ENCODE measurements at regions not wholly inside any gene's neighbourhood (a gene's known extent, or its start where the extent isn't known, plus 50 kb on each side); places are given as distances from the start of the nearest gene placed in this dataset.

DNA sequence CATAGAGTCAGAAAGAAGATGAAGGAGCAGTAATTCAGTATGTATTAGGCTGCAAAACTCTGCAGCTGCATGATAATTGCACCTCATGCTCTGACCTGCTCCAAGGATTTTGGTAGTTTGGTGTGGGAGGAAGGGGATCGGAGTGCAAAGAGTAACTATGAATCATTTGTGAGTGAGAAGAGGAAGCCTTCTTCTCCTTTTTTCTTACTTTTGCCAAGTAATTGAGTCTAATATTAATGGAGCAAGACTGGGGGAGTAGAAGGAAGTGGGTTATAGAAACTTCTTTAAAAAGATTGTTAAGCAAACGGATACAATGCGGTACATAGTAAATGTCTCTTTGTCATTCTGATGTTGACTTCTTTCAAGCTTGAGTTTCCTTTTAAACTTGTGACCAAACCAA lies 276.5 kb downstream of the EDEM1 start:
- CTCF ChIA-PET: no interaction called here

DNA sequence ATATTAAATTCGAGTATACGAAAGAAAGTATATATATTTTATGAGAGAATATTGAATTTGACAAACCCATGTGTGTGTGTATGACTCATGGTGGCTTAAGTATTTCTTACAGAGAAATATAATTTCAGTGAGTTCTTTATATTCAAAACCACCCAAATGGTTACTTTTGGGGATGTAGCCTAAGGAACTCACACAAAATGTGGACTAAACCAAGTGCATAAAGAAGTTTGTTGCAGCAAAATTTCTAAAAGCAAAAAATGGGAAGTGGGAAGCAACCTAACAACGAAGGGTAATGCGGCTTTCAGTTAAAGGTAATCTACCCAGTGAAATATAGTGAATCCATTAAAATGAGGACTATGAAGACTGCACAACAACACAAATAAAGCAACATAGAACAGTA lies 277.1 kb downstream of the EDEM1 start:
- H3K79me2 ChIP-seq (ENCODE audit: control insufficient read depth, insufficient read depth, low read length): no peaks in the 10 kb centered on the region
- POLR2A ChIA-PET: no interaction called here
- BruUV-seq (replicated peaks): no TSS peak
- no peak overlapping the region for H3K4me3 ChIP-seq (replicated peaks in 1 of 3; ENCODE audit: insufficient read depth in 1 of 3, low read depth in 1 of 3, low read length in 3 of 3)
- no peak for FAIRE-seq
- H3K27ac ChIP-seq (ENCODE audit: insufficient read depth, low read depth, low read length): no peak overlapping the region
- H3K4me2 ChIP-seq (ENCODE audit: insufficient read depth, low read length): no peak overlapping the region
- H4K20me1 ChIP-seq (replicated peaks; ENCODE audit: control insufficient read depth, extremely low read depth, insufficient read depth, low read length): no peaks in the 10 kb centered on the region
- intact Hi-C loops (cut with micrococcal nuclease) (no loop called here), dilution Hi-C loops (cut with MboI; ENCODE audit: extremely low pct_ligation_motif_present, low sequenced_read_pairs) (no loop called here)
- no peaks in the 10 kb centered on the region for H3K4me1 ChIP-seq (ENCODE audit: control insufficient read depth, extremely low read depth, insufficient read depth, low read length)
- no peak overlapping the region for H2AFZ ChIP-seq (ENCODE audit: low read depth, low read length)
- CTCF ChIA-PET: no interaction called here
- no peaks in the 10 kb centered on the region for H3K36me3 ChIP-seq (ENCODE audit: control insufficient read depth in 2 of 2, extremely low read depth in 1 of 2, insufficient read depth in 2 of 2, low read length in 2 of 2)
- TF ChIP-seq MYC (IDR thresholded peaks at IDR 0.05; ENCODE audit: low read depth, low read length) (no peak), JUN (IDR thresholded peaks at IDR 0.05; ENCODE audit: borderline replicate concordance, insufficient read depth, insufficient read length, low read depth) (no peak), POLR2A (IDR thresholded peaks at IDR 0.05; ENCODE audit: low read depth, low read length) (no peak), GATA2 (IDR thresholded peaks at IDR 0.05; ENCODE audit: insufficient read depth, insufficient read length, low read depth, low read length) (no peak), EZH2 (IDR thresholded peaks at IDR 0.05; ENCODE audit: borderline replicate concordance, low read depth, low read length, severe bottlenecking) (no peak), MAX (IDR thresholded peaks at IDR 0.05; ENCODE audit: insufficient read depth, insufficient read length) (no peak), POLR2AphosphoS5 (IDR thresholded peaks at IDR 0.05; ENCODE audit: insufficient read depth, low read depth, low read length) (no peak), FOS (IDR thresholded peaks at IDR 0.05; ENCODE audit: borderline replicate concordance, insufficient read depth, low read length) (no peak)
- TF ChIP-seq, protein P1, sequence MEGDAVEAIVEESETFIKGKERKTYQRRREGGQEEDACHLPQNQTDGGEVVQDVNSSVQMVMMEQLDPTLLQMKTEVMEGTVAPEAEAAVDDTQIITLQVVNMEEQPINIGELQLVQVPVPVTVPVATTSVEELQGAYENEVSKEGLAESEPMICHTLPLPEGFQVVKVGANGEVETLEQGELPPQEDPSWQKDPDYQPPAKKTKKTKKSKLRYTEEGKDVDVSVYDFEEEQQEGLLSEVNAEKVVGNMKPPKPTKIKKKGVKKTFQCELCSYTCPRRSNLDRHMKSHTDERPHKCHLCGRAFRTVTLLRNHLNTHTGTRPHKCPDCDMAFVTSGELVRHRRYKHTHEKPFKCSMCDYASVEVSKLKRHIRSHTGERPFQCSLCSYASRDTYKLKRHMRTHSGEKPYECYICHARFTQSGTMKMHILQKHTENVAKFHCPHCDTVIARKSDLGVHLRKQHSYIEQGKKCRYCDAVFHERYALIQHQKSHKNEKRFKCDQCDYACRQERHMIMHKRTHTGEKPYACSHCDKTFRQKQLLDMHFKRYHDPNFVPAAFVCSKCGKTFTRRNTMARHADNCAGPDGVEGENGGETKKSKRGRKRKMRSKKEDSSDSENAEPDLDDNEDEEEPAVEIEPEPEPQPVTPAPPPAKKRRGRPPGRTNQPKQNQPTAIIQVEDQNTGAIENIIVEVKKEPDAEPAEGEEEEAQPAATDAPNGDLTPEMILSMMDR (IDR thresholded peaks at IDR 0.05; ENCODE audit: extremely low read depth in 1 of 2, insufficient read depth in 1 of 2, low read depth in 1 of 2, low read length in 2 of 2): no peak
- H3K9ac ChIP-seq (replicated peaks; ENCODE audit: extremely low read depth, insufficient read depth, low read length): no peak overlapping the region
- DNase-seq (ENCODE audit: low read depth, low spot score): no peak
- H3K9me3 ChIP-seq (replicated peaks; ENCODE audit: control insufficient read depth, insufficient read depth, low read length): no peaks in the 10 kb centered on the region
- no peaks in the 10 kb centered on the region for H3K27me3 ChIP-seq (ENCODE audit: control insufficient read depth in 2 of 2, insufficient read depth in 2 of 2, low read length in 2 of 2)
- no peaks in the 10 kb centered on the region for H3K9me1 ChIP-seq (replicated peaks; ENCODE audit: control insufficient read depth, extremely low read depth, insufficient read depth, low read length)

More for the DNA sequence above, 276.5 kb downstream of the EDEM1 start:
- H3K9me3 ChIP-seq (replicated peaks; ENCODE audit: control insufficient read depth, insufficient read depth, low read length): no peaks in the 10 kb centered on the region
- DNase-seq (ENCODE audit: low read depth, low spot score) (no peak), FAIRE-seq (no peak)
- no peaks in the 10 kb centered on the region for H3K79me2 ChIP-seq (ENCODE audit: control insufficient read depth, insufficient read depth, low read length)
- H3K9ac ChIP-seq (replicated peaks; ENCODE audit: extremely low read depth, insufficient read depth, low read length): no peak overlapping the region
- no peaks in the 10 kb centered on the region for H3K36me3 ChIP-seq (ENCODE audit: control insufficient read depth in 2 of 2, extremely low read depth in 1 of 2, insufficient read depth in 2 of 2, low read length in 2 of 2)
- no peak overlapping the region for H2AFZ ChIP-seq (ENCODE audit: low read depth, low read length)
- no peak overlapping the region for H3K4me2 ChIP-seq (ENCODE audit: insufficient read depth, low read length)
- no peaks in the 10 kb centered on the region for H3K9me1 ChIP-seq (replicated peaks; ENCODE audit: control insufficient read depth, extremely low read depth, insufficient read depth, low read length)
- no peaks in the 10 kb centered on the region for H3K27me3 ChIP-seq (ENCODE audit: control insufficient read depth in 2 of 2, insufficient read depth in 2 of 2, low read length in 2 of 2)
- TF ChIP-seq POLR2AphosphoS5 (IDR thresholded peaks at IDR 0.05; ENCODE audit: insufficient read depth, low read depth, low read length) (no peak), EZH2 (IDR thresholded peaks at IDR 0.05; ENCODE audit: borderline replicate concordance, low read depth, low read length, severe bottlenecking) (no peak), MAX (IDR thresholded peaks at IDR 0.05; ENCODE audit: insufficient read depth, insufficient read length) (no peak), MYC (IDR thresholded peaks at IDR 0.05; ENCODE audit: low read depth, low read length) (no peak), POLR2A (IDR thresholded peaks at IDR 0.05; ENCODE audit: low read depth, low read length) (no peak), FOS (IDR thresholded peaks at IDR 0.05; ENCODE audit: borderline replicate concordance, insufficient read depth, low read length) (no peak)
- TF ChIP-seq, protein P1 (IDR thresholded peaks at IDR 0.05; ENCODE audit: extremely low read depth in 1 of 2, insufficient read depth in 1 of 2, low read depth in 1 of 2, low read length in 2 of 2): no peak
- H4K20me1 ChIP-seq (replicated peaks; ENCODE audit: control insufficient read depth, extremely low read depth, insufficient read depth, low read length): no peaks in the 10 kb centered on the region
- POLR2A ChIA-PET: no interaction called here
- dilution Hi-C loops (cut with MboI; ENCODE audit: extremely low pct_ligation_motif_present, low sequenced_read_pairs): no loop called here
- intact Hi-C loops (cut with micrococcal nuclease): no loop called here
- BruUV-seq (replicated peaks): no TSS peak
- H3K27ac ChIP-seq (ENCODE audit: insufficient read depth, low read depth, low read length): no peak overlapping the region
- H3K4me3 ChIP-seq (replicated peaks in 1 of 3; ENCODE audit: insufficient read depth in 1 of 3, low read depth in 1 of 3, low read length in 3 of 3): no peak overlapping the region
- no peaks in the 10 kb centered on the region for H3K4me1 ChIP-seq (ENCODE audit: control insufficient read depth, extremely low read depth, insufficient read depth, low read length)

All from endothelial cell of umbilical vein (primary cell).